IMR-90 (cell line): ENCODE measurements at regions not wholly inside any gene's neighbourhood (a gene's known extent, or its start where the extent isn't known, plus 50 kb on each side); places are given as distances from the start of the nearest gene placed in this dataset.

ENCODE experiments used
- ATAC-seq: fragments of 200-7000 bp; cut with Tn5 transposase; 2 replicates; pipeline ENCODE4 v1.9.1; 2020; ENCODE audit warnings: low read depth, mild to moderate bottlenecking, moderate library complexity
- BruUV-seq: library from RNA; stranded (reverse); fragments of 400-500 nt; replicated peaks from 2 replicates; lab custom pipeline; 2021; lab: Mats Ljungman, UMichigan
- CTCF ChIA-PET: fragments of 300-600 bp; formaldehyde crosslinking; extraction: SDS; loops from one replicate; lab custom pipeline; 2021; ENCODE audit warnings: antibody characterized with exemption; lab: Yijun Ruan, JAX
- POLR2A ChIA-PET: fragments of 300-600 bp; sonication (Branson Sonifier 250); formaldehyde crosslinking; loops from one replicate; lab custom pipeline; 2022; ENCODE audit warnings: antibody characterized with exemption; ENCODE audit not compliant: unreplicated experiment; lab: Charles Lee
- DNase-seq: peaks from one replicate; pipeline ENCODE4 v3.0.0; 2013
- H2AFZ ChIP-seq: replicated peaks from 2 replicates; pipeline ENCODE3; 2013; ENCODE audit warnings: low read length, mild to moderate bottlenecking; ENCODE audit not compliant: poor library complexity
- H2AK5ac ChIP-seq: 2 replicates; pipeline ENCODE4 v1.6.1; 2013; ENCODE audit warnings: low read depth, low read length, inconsistent platforms
- H2AK9ac ChIP-seq: replicated peaks from 2 replicates; pipeline ENCODE3; 2013; ENCODE audit warnings: mild to moderate bottlenecking, low read depth, low read length, moderate library complexity; ENCODE audit not compliant: poor library complexity
- H2BK120ac ChIP-seq: 2 replicates; pipeline ENCODE4 v1.6.1; 2013; ENCODE audit warnings: low read depth, low read length, inconsistent platforms
- H2BK15ac ChIP-seq: 3 replicates; pipeline ENCODE4 v1.6.1; 2013; ENCODE audit warnings: low read depth, low read length, inconsistent platforms
- H2BK20ac ChIP-seq: 2 replicates; pipeline ENCODE4 v1.6.1; 2013; ENCODE audit warnings: low read depth, mild to moderate bottlenecking, inconsistent platforms, low read length, moderate library complexity
- H2BK5ac ChIP-seq: 2 replicates; pipeline ENCODE4 v1.6.1; 2013; ENCODE audit warnings: mild to moderate bottlenecking, low read depth, low read length, inconsistent platforms; ENCODE audit not compliant: poor library complexity, severe bottlenecking
- H3K14ac ChIP-seq: replicated peaks from 2 replicates; pipeline ENCODE4 v1.6.1; 2013; ENCODE audit warnings: low read depth, low read length, inconsistent platforms
- H3K18ac ChIP-seq: 2 replicates; pipeline ENCODE4 v1.6.1; 2013; ENCODE audit warnings: low read depth, low read length, control low read depth
- H3K23ac ChIP-seq: 2 replicates; pipeline ENCODE4 v1.6.1; 2013; ENCODE audit warnings: low read depth, low read length, inconsistent platforms
- H3K27ac ChIP-seq: 2 replicates; pipeline ENCODE4 v1.5.1; 2013; ENCODE audit warnings: mild to moderate bottlenecking, control low read depth, low read length; ENCODE audit not compliant: insufficient read depth
- H3K27me3 ChIP-seq: 2 replicates; pipeline ENCODE4 v1.6.1; 2013; ENCODE audit warnings: low read length; ENCODE audit not compliant: control insufficient read depth, insufficient read depth
- H3K36me3 ChIP-seq: 2 replicates; pipeline ENCODE4 v1.6.1; 2013; ENCODE audit warnings: low read length, mixed read lengths; ENCODE audit not compliant: control insufficient read depth, insufficient read depth
- H3K4ac ChIP-seq: 2 replicates; pipeline ENCODE4 v1.6.1; 2013; ENCODE audit warnings: low read depth, low read length, inconsistent platforms
- H3K4me1 ChIP-seq: 2 replicates; pipeline ENCODE4 v1.6.1; 2013; ENCODE audit warnings: low read length, mixed read lengths; ENCODE audit not compliant: control insufficient read depth, insufficient read depth
- H3K4me2 ChIP-seq: 2 replicates; pipeline ENCODE4 v1.6.1; 2013; ENCODE audit warnings: low read depth, mild to moderate bottlenecking, control low read depth, low read length, moderate library complexity
- H3K4me3 ChIP-seq: 2 replicates; pipeline ENCODE4 v1.5.1; 2013; ENCODE audit warnings: low read depth, mild to moderate bottlenecking, control low read depth, low read length, moderate library complexity; ENCODE audit not compliant: insufficient read depth
- H3K56ac ChIP-seq: 2 replicates; pipeline ENCODE4 v1.6.1; 2013; ENCODE audit warnings: low read length, inconsistent platforms; ENCODE audit not compliant: insufficient read depth; ENCODE audit errors: extremely low read depth
- H3K79me1 ChIP-seq, 2 experiments: 2 replicates each; pipeline ENCODE4 v1.6.1; 2013; ENCODE audit warnings: low read length in 2 of 2, inconsistent platforms in 1 of 2, low read depth in 1 of 2
- H3K9ac ChIP-seq: 2 replicates; pipeline ENCODE4 v1.6.1; 2013; ENCODE audit warnings: low read depth, low read length, control low read depth
- H3K9me1 ChIP-seq: 2 replicates; pipeline ENCODE4 v1.6.1; 2013; ENCODE audit warnings: low read length, inconsistent platforms; ENCODE audit not compliant: insufficient read depth
- H3K9me3 ChIP-seq: 2 replicates; pipeline ENCODE4 v1.6.1; 2013; ENCODE audit warnings: low read length; ENCODE audit not compliant: control insufficient read depth, insufficient read depth
- H4K20me1 ChIP-seq: 2 replicates; pipeline ENCODE4 v1.6.1; 2013; ENCODE audit warnings: low read length, inconsistent platforms; ENCODE audit not compliant: insufficient read depth
- H4K5ac ChIP-seq: 2 replicates; pipeline ENCODE4 v1.6.1; 2013; ENCODE audit warnings: mild to moderate bottlenecking, low read depth, low read length, control low read depth
- H4K8ac ChIP-seq, 2 experiments: 2 replicates each; pipeline ENCODE4 v1.6.1; 2013; ENCODE audit warnings: low read depth in 2 of 2, low read length in 2 of 2, control low read depth in 1 of 2, inconsistent platforms in 1 of 2
- H4K91ac ChIP-seq: 2 replicates; pipeline ENCODE4 v1.6.1; 2013; ENCODE audit warnings: low read depth, low read length, inconsistent platforms; ENCODE audit not compliant: insufficient read depth
- BHLHE40 ChIP-seq: fragments of 150-350 bp; IDR thresholded peaks from 2 replicates; pipeline ENCODE4 v1.6.1; 2016; ENCODE audit warnings: mild to moderate bottlenecking, low read depth, low read length
- CEBPB ChIP-seq: IDR thresholded peaks from 2 replicates; pipeline ENCODE4 v1.6.1; 2012; ENCODE audit warnings: low read depth, low read length, improper control_type of control experiment
- CHD1 ChIP-seq: IDR thresholded peaks from 2 replicates; pipeline ENCODE4 v1.6.1; 2012; ENCODE audit warnings: low read depth, low read length, improper control_type of control experiment
- CTCF ChIP-seq: conservative IDR thresholded peaks from 2 replicates; pipeline ENCODE4 v1.5.1; 2012; ENCODE audit warnings: mild to moderate bottlenecking, low read depth, low read length, improper control_type of control experiment
- FOS ChIP-seq: fragments of 150-350 bp; IDR thresholded peaks from 2 replicates; pipeline ENCODE4 v1.6.1; 2016; ENCODE audit warnings: low read depth, low read length
- MAFK ChIP-seq: IDR thresholded peaks from 2 replicates; pipeline ENCODE4 v1.6.1; 2012; ENCODE audit warnings: low read depth, low read length, improper control_type of control experiment
- MAZ ChIP-seq: IDR thresholded peaks from 2 replicates; pipeline ENCODE4 v1.6.1; 2012; ENCODE audit warnings: low read depth, mild to moderate bottlenecking, low read length, improper control_type of control experiment, moderate library complexity, borderline replicate concordance
- MXI1 ChIP-seq: IDR thresholded peaks from 2 replicates; pipeline ENCODE4 v1.6.1; 2012; ENCODE audit warnings: low read depth, mild to moderate bottlenecking, low read length, moderate library complexity, borderline replicate concordance
- NFE2L2 ChIP-seq: fragments of 150-350 bp; IDR thresholded peaks from 2 replicates; pipeline ENCODE4 v1.6.1; 2016; ENCODE audit warnings: low read depth, mild to moderate bottlenecking, low read length
- RAD21 ChIP-seq: IDR thresholded peaks from 2 replicates; pipeline ENCODE4 v1.6.1; 2012; ENCODE audit warnings: low read length, improper control_type of control experiment
- RCOR1 ChIP-seq: IDR thresholded peaks from 2 replicates; pipeline ENCODE4 v1.6.1; 2012; ENCODE audit warnings: mild to moderate bottlenecking, low read length, improper control_type of control experiment; ENCODE audit not compliant: insufficient replicate concordance
- RFX5 ChIP-seq: IDR thresholded peaks from 2 replicates; pipeline ENCODE4 v1.8.0; 2012; ENCODE audit warnings: low read depth, mild to moderate bottlenecking, low read length, moderate library complexity
- SMC3 ChIP-seq: fragments of 150-350 bp; IDR thresholded peaks from 2 replicates; pipeline ENCODE4 v1.6.1; 2016; ENCODE audit warnings: low read depth, mild to moderate bottlenecking, antibody characterized with exemption, low read length, moderate library complexity
- USF2 ChIP-seq: fragments of 150-350 bp; IDR thresholded peaks from 2 replicates; pipeline ENCODE4 v1.6.1; 2017; ENCODE audit warnings: mild to moderate bottlenecking, antibody characterized with exemption, low read length, low read depth
- WGBS, 2 experiments: methylation state at CpG; one replicate each; pipeline versions ENCODE4 v1.1.5 to v1.1.7; 2013; ENCODE audit warnings: missing lambda C conversion rate in 2 of 2; ENCODE audit not compliant: insufficient read length in 1 of 2; ENCODE audit errors: extremely low coverage in 2 of 2; 5-methylcytosine and 5-hydroxymethylcytosine counted together
- dilution Hi-C: fragments of 300-500 bp; cut with HindIII; formaldehyde crosslinking; loops from one replicate; pipeline ENCODE4 v1.14.3; 2018; ENCODE audit warnings: low sequenced_read_pairs; ENCODE audit not compliant: unreplicated experiment
- in situ Hi-C: fragments of 300-500 bp; cut with MboI; formaldehyde crosslinking; loops from 3 replicates; pipeline ENCODE4 v1.14.3; 2019; ENCODE audit warnings: low sequenced_read_pairs, inconsistent platforms, mixed read lengths
- intact Hi-C: fragments of 100-400 bp; cut with micrococcal nuclease; formaldehyde crosslinking; loops from 2 replicates; pipeline ENCODE4 v1.10.0; 2022

GRCh38 chr4:19408490-19408889, 843.2 kb upstream of the SLIT2 start:
- Histone ChIP-seq H4K8ac (no peak overlapping the region), H3K14ac (no peak overlapping the region), H3K36me3 (no peaks in the 10 kb centered on the region), H3K27me3 (no peaks in the 10 kb centered on the region), H2BK5ac (no peak overlapping the region), H3K18ac (no peak overlapping the region), H2AK9ac (no peak overlapping the region), H4K91ac (no peak overlapping the region), H3K4me2 (no peak overlapping the region), H3K23ac (no peak overlapping the region), H3K56ac (no peak overlapping the region), H3K4me1 (no peaks in the 10 kb centered on the region), H3K79me1 (no peaks in the 10 kb centered on the region), H2BK20ac (no peak overlapping the region), H2AK5ac (no peak overlapping the region), H4K20me1 (no peaks in the 10 kb centered on the region), H3K9ac (no peak overlapping the region), H3K4ac (no peak overlapping the region), H3K4me3 (no peak overlapping the region), H3K9me3 (no peaks in the 10 kb centered on the region), H3K9me1 (no peaks in the 10 kb centered on the region), H2AFZ (no peak overlapping the region), H3K27ac (no peak overlapping the region), H4K5ac (no peak overlapping the region), H2BK15ac (no peak overlapping the region), H2BK120ac (no peak overlapping the region)
- ChIA-PET CTCF (no interaction called here), POLR2A (no interaction called here)
- no peak for DNase-seq
- dilution Hi-C loops (no loop called here), intact Hi-C loops (no loop called here), in situ Hi-C loops (no loop called here)
- no peak for TF ChIP-seq RFX5
- no peak for TF ChIP-seq CTCF
- TF ChIP-seq CEBPB: no peak
- no peak for TF ChIP-seq MAFK
- no peak for TF ChIP-seq CHD1
- no peak for TF ChIP-seq RCOR1
- TF ChIP-seq FOS: no peak
- TF ChIP-seq NFE2L2: no peak
- no peak for TF ChIP-seq BHLHE40
- no peak for TF ChIP-seq USF2
- no peak for TF ChIP-seq MAZ
- TF ChIP-seq RAD21: no peak
- no peak for TF ChIP-seq MXI1
- TF ChIP-seq SMC3: no peak
- no CpG with 5 or more reads among the region's 1 CpG for WGBS, 2 experiments
- ATAC-seq: no peak
- BruUV-seq: no TSS peak
